HG03565 (cell line): ENCODE measurements at regions not wholly inside any gene's neighbourhood (a gene's known extent, or its start where the extent isn't known, plus 50 kb on each side); places are given as distances from the start of the nearest gene placed in this dataset.

Source experiments
- ATAC-seq: cut with Tn5 transposase; IDR thresholded peaks from one replicate; pipeline ENCODE4 v1.9.1; 2021; ENCODE audit warnings: mild to moderate bottlenecking, moderate library complexity; ENCODE audit not compliant: unreplicated experiment

GRCh38 chr21:16169102-16169511, 439.3 kb downstream of the USP25 start:
- ATAC-seq: no peak

- ATAC-seq: no peak
Observed at GRCh38 chr21:16169779-16170178, 440.0 kb downstream of the USP25 start.

- no peak for ATAC-seq
Observed at GRCh38 chr21:16176570-16176969, 446.8 kb downstream of the USP25 start.

GRCh38 chr21:16177532-16177931, 447.8 kb downstream of the USP25 start:
- ATAC-seq: no peak

GRCh38 chr21:16179773-16180172, 450.0 kb downstream of the USP25 start:
- ATAC-seq: no peak

GRCh38 chr21:16180614-16181013, 450.8 kb downstream of the USP25 start:
- no peak for ATAC-seq

GRCh38 chr21:16181018-16181417, 451.2 kb downstream of the USP25 start:
- ATAC-seq: no peak

- no peak for ATAC-seq
Observed at GRCh38 chr21:16185766-16186165, 456.0 kb downstream of the USP25 start.

GRCh38 chr21:16186742-16187141, 457.0 kb downstream of the USP25 start:
- no peak for ATAC-seq

GRCh38 chr21:16187603-16188301, 458.0 kb downstream of the USP25 start:
- ATAC-seq: no peak

GRCh38 chr21:16192902-16193301, 463.1 kb downstream of the USP25 start:
- no peak for ATAC-seq

- ATAC-seq: no peak
Observed at GRCh38 chr21:16193496-16194094, 463.8 kb downstream of the USP25 start.

- ATAC-seq: no peak
Observed at GRCh38 chr21:16194095-16194787, 464.5 kb downstream of the USP25 start.

- ATAC-seq: no peak
Observed at GRCh38 chr21:16194788-16195537, 465.2 kb downstream of the USP25 start.

GRCh38 chr21:16195538-16195910, 465.7 kb downstream of the USP25 start:
- no peak for ATAC-seq

GRCh38 chr21:16196001-16196400, 466.2 kb downstream of the USP25 start:
- no peak for ATAC-seq

- no peak for ATAC-seq
Observed at GRCh38 chr21:16198546-16198945, 468.8 kb downstream of the USP25 start.

GRCh38 chr21:16199539-16199938, 469.8 kb downstream of the USP25 start:
- no peak for ATAC-seq

GRCh38 chr21:16201718-16202117, 471.9 kb downstream of the USP25 start:
- no peak for ATAC-seq

GRCh38 chr21:16205527-16205926, 475.7 kb downstream of the USP25 start:
- ATAC-seq: no peak
